ENCODE measurements at regions not wholly inside any gene's neighbourhood (a gene's known extent, or its start where the extent isn't known, plus 50 kb on each side); places are given as distances from the start of the nearest gene placed in this dataset.
A peak's percentile ranks its signal among the peaks of the same experiment; 100 is the strongest.

GRCh38 chr5:115072266-115073064 lies 97.2 kb downstream of the TRIM36 start:
- no peak for FAIRE-seq

- FAIRE-seq: no peak
Measured at GRCh38 chr5:115070737-115071136, 99.0 kb downstream of the TRIM36 start.

GRCh38 chr5:115069087-115069968 lies 100.4 kb downstream of the TRIM36 start:
- FAIRE-seq: peak; percentile 9

- FAIRE-seq: no peak
Measured at GRCh38 chr5:115068239-115069086, 101.2 kb downstream of the TRIM36 start.

GRCh38 chr5:115064380-115064779 lies 105.3 kb downstream of the TRIM36 start:
- FAIRE-seq: no peak

GRCh38 chr5:115054387-115054951 lies 115.2 kb downstream of the TRIM36 start:
- FAIRE-seq: no peak

GRCh38 chr5:115052948-115053347 lies 116.8 kb downstream of the TRIM36 start:
- FAIRE-seq: no peak

GRCh38 chr5:115050866-115051265 lies 118.8 kb downstream of the TRIM36 start:
- no peak for FAIRE-seq

- no peak for FAIRE-seq
Measured at GRCh38 chr5:115033861-115034260, 135.8 kb downstream of the TRIM36 start.

- no peak for FAIRE-seq
Measured at GRCh38 chr5:115028557-115028956, 141.2 kb downstream of the TRIM36 start.

GRCh38 chr5:115024922-115025321 lies 144.8 kb downstream of the TRIM36 start:
- FAIRE-seq: no peak

- FAIRE-seq: no peak
Measured at GRCh38 chr5:115022303-115022702, 147.4 kb downstream of the TRIM36 start.

- FAIRE-seq: no peak
Measured at GRCh38 chr5:115016646-115017045, 153.1 kb downstream of the TRIM36 start.

GRCh38 chr5:114999176-114999575 lies 170.5 kb downstream of the TRIM36 start:
- no peak for FAIRE-seq

GRCh38 chr5:114989512-114989911 lies 180.2 kb downstream of the TRIM36 start:
- no peak for FAIRE-seq

- no peak for FAIRE-seq
Measured at GRCh38 chr5:114988096-114988495, 181.6 kb downstream of the TRIM36 start.

GRCh38 chr5:114984796-114985195 lies 184.9 kb downstream of the TRIM36 start:
- no peak for FAIRE-seq

- FAIRE-seq: no peak
Measured at GRCh38 chr5:114981111-114981510, 188.6 kb downstream of the TRIM36 start.

GRCh38 chr5:114977979-114978573 lies 191.6 kb downstream of the TRIM36 start:
- no peak for FAIRE-seq

- no peak for FAIRE-seq
Measured at GRCh38 chr5:114969482-114969881, 200.2 kb downstream of the TRIM36 start.

- no peak for FAIRE-seq
Measured at GRCh38 chr5:114957384-114957783, 212.3 kb downstream of the TRIM36 start.

- no peak for FAIRE-seq
Measured at GRCh38 chr5:114953565-114953964, 216.1 kb downstream of the TRIM36 start.

Measured in TTC549 (cell line).